Mesothelial cell of epicardium (in vitro differentiated cells): ENCODE measurements at regions not wholly inside any gene's neighbourhood (a gene's known extent, or its start where the extent isn't known, plus 50 kb on each side); places are given as distances from the start of the nearest gene placed in this dataset.

Experiments used
- DNase-seq, 2 experiments: peaks; one replicate each; pipeline ENCODE4 v3.0.0; 2021; ENCODE audit warnings: low spot score in 2 of 2; ENCODE audit not compliant: unreplicated experiment in 2 of 2
- H3K27ac Mint-ChIP-seq: 2 replicates; pipeline ENCODE4 v1.8.0; 2021; ENCODE audit warnings: mixed read lengths
- H3K27me3 Mint-ChIP-seq: 2 replicates; pipeline ENCODE4 v1.8.0; 2021; ENCODE audit warnings: low read depth, mixed read lengths
- H3K36me3 Mint-ChIP-seq: 2 replicates; pipeline ENCODE4 v1.8.0; 2021; ENCODE audit warnings: mixed read lengths
- H3K4me1 Mint-ChIP-seq: 2 replicates; pipeline ENCODE4 v1.8.0; 2021; ENCODE audit warnings: mixed read lengths
- H3K4me3 Mint-ChIP-seq: 2 replicates; pipeline ENCODE4 v1.8.0; 2021; ENCODE audit warnings: mild to moderate bottlenecking, moderate library complexity, mixed read lengths
- H3K9me3 Mint-ChIP-seq: 2 replicates; pipeline ENCODE4 v1.8.0; 2021; ENCODE audit warnings: mixed read lengths
- TF ChIP-seq, protein P1 (sequence below): fragments of 200-600 bp; sonication (generic); IDR thresholded peaks from one replicate; pipeline ENCODE4 v1.5.0; 2021; ENCODE audit warnings: antibody characterized with exemption; ENCODE audit not compliant: unreplicated experiment

GRCh38 chr12:43284486-43285158 lies 267.4 kb downstream of the ADAMTS20 start:
- H3K27me3 Mint-ChIP-seq: no peaks in the 10 kb centered on the region
- peaks cover 77% of the 10 kb centered on the region for H3K4me1 Mint-ChIP-seq
- H3K27ac Mint-ChIP-seq: peak overlapping the region; percentile 70
- H3K9me3 Mint-ChIP-seq: peaks cover under 1% of the 10 kb centered on the region
- H3K4me3 Mint-ChIP-seq: no peak overlapping the region
- DNase-seq: no peak
- no peaks in the 10 kb centered on the region for H3K36me3 Mint-ChIP-seq
- TF ChIP-seq, protein P1, sequence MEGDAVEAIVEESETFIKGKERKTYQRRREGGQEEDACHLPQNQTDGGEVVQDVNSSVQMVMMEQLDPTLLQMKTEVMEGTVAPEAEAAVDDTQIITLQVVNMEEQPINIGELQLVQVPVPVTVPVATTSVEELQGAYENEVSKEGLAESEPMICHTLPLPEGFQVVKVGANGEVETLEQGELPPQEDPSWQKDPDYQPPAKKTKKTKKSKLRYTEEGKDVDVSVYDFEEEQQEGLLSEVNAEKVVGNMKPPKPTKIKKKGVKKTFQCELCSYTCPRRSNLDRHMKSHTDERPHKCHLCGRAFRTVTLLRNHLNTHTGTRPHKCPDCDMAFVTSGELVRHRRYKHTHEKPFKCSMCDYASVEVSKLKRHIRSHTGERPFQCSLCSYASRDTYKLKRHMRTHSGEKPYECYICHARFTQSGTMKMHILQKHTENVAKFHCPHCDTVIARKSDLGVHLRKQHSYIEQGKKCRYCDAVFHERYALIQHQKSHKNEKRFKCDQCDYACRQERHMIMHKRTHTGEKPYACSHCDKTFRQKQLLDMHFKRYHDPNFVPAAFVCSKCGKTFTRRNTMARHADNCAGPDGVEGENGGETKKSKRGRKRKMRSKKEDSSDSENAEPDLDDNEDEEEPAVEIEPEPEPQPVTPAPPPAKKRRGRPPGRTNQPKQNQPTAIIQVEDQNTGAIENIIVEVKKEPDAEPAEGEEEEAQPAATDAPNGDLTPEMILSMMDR: no peak

DNA sequence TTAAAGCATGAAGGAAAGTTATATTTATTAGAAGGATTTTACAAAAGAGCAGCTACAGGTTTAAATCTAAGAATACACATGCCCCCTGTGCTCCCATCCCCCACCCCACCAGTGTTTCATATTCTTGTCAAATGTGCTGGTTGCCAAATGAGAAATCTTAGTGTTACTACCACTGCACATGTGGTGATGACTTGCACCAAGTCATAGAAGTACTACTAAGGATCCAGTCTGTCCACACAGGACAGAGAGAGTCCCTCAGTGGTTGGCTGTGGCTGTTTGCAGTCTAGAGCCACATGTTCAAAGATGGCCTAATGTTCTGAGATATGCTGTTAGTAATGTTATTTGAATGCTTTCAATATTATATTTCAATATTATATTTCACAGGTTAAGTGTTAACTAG lies 268.8 kb downstream of the ADAMTS20 start:
- TF ChIP-seq, protein P1: no peak
- Mint-ChIP-seq H3K4me1 (peaks cover 63% of the 10 kb centered on the region), H3K36me3 (no peaks in the 10 kb centered on the region), H3K4me3 (no peak overlapping the region), H3K27me3 (no peaks in the 10 kb centered on the region), H3K27ac (peak overlapping the region; percentile 26), H3K9me3 (peaks cover 7% of the 10 kb centered on the region)
- DNase-seq: no peak

GRCh38 chr12:43282106-43282505 lies 269.9 kb downstream of the ADAMTS20 start:
- Mint-ChIP-seq H3K36me3 (no peaks in the 10 kb centered on the region), H3K27ac (no peak overlapping the region), H3K27me3 (no peaks in the 10 kb centered on the region), H3K4me1 (peaks cover 55% of the 10 kb centered on the region), H3K9me3 (peaks cover 7% of the 10 kb centered on the region), H3K4me3 (no peak overlapping the region)
- DNase-seq: no peak
- TF ChIP-seq, protein P1: peak; percentile 42

- TF ChIP-seq, protein P1: no peak
- Mint-ChIP-seq H3K9me3 (peaks cover 7% of the 10 kb centered on the region), H3K27ac (peak overlapping the region; percentile 73), H3K4me1 (peaks cover 54% of the 10 kb centered on the region), H3K4me3 (no peak overlapping the region), H3K27me3 (no peaks in the 10 kb centered on the region), H3K36me3 (no peaks in the 10 kb centered on the region)
- no peak for DNase-seq
Observed at GRCh38 chr12:43281563-43281962, 270.4 kb downstream of the ADAMTS20 start.

DNA sequence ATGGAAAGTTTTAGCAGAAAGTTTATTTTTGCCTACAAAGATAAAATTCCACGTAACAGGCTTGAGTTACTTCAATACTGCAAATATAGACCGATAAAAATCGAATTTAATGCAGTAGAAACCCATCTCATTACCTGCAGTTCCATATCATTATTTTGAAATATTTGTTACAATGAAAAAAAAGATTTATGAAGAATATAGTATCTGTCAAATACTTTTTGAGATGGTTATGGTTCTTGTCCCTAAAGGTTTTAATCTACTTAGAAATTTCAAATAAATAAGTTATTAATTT lies 273.5 kb downstream of the ADAMTS20 start:
- Mint-ChIP-seq H3K36me3 (peaks cover 4% of the 10 kb centered on the region), H3K9me3 (peaks cover 11% of the 10 kb centered on the region), H3K4me3 (no peak overlapping the region), H3K27me3 (no peaks in the 10 kb centered on the region), H3K4me1 (peaks cover 32% of the 10 kb centered on the region), H3K27ac (no peak overlapping the region)
- DNase-seq: no peak
- TF ChIP-seq, protein P1: no peak
